GM21447 (cell line): ENCODE measurements at regions not wholly inside any gene's neighbourhood (a gene's known extent, or its start where the extent isn't known, plus 50 kb on each side); places are given as distances from the start of the nearest gene placed in this dataset.

Experiments
- ATAC-seq: cut with Tn5 transposase; IDR thresholded peaks from one replicate; pipeline ENCODE4 v1.9.1; 2021; ENCODE audit not compliant: unreplicated experiment

- ATAC-seq = no peak
Measured at GRCh38 chr10:62453274-62453673, 79.1 kb downstream of the ZNF365 start.

- ATAC-seq = no peak
Measured at GRCh38 chr10:62454687-62455397, 80.7 kb downstream of the ZNF365 start.

- ATAC-seq = peak; percentile 99
Measured at GRCh38 chr10:62456611-62457101, 82.5 kb downstream of the ZNF365 start.

- no peak for ATAC-seq
Measured at GRCh38 chr10:62457196-62457595, 83.0 kb downstream of the ZNF365 start.

GRCh38 chr10:62457598-62457997, 83.4 kb downstream of the ZNF365 start:
- no peak for ATAC-seq

- no peak for ATAC-seq
Measured at GRCh38 chr10:62459072-62459471, 84.9 kb downstream of the ZNF365 start.

GRCh38 chr10:62459500-62459899, 85.3 kb downstream of the ZNF365 start:
- ATAC-seq = no peak

- ATAC-seq = no peak
Measured at GRCh38 chr10:62460393-62460792, 86.2 kb downstream of the ZNF365 start.

- ATAC-seq = no peak
Measured at GRCh38 chr10:62461120-62461519, 87.0 kb downstream of the ZNF365 start.

GRCh38 chr10:62462461-62462860, 88.3 kb downstream of the ZNF365 start:
- no peak for ATAC-seq

- no peak for ATAC-seq
Measured at GRCh38 chr10:62463364-62463763, 89.2 kb downstream of the ZNF365 start.

- ATAC-seq = no peak
Measured at GRCh38 chr10:62464308-62464707, 90.1 kb downstream of the ZNF365 start.

- no peak for ATAC-seq
Measured at GRCh38 chr10:62466590-62466989, 92.4 kb downstream of the ZNF365 start.

GRCh38 chr10:62467527-62467926, 93.4 kb downstream of the ZNF365 start:
- no peak for ATAC-seq

GRCh38 chr10:62471711-62472110, 97.5 kb downstream of the ZNF365 start:
- ATAC-seq = no peak

GRCh38 chr10:62473241-62473640, 99.1 kb downstream of the ZNF365 start:
- no peak for ATAC-seq

- ATAC-seq = no peak
Measured at GRCh38 chr10:62475551-62475950, 101.4 kb downstream of the ZNF365 start.

GRCh38 chr10:62479523-62479922, 105.4 kb downstream of the ZNF365 start:
- no peak for ATAC-seq

- ATAC-seq = no peak
Measured at GRCh38 chr10:62480196-62480595, 106.0 kb downstream of the ZNF365 start.

GRCh38 chr10:62482581-62482980, 108.4 kb downstream of the ZNF365 start:
- ATAC-seq = no peak

GRCh38 chr10:62491597-62491996, 117.4 kb downstream of the ZNF365 start:
- no peak for ATAC-seq

- no peak for ATAC-seq
Measured at GRCh38 chr10:62492012-62492869, 118.1 kb downstream of the ZNF365 start.
